ENCODE measurements at regions not wholly inside any gene's neighbourhood (a gene's known extent, or its start where the extent isn't known, plus 50 kb on each side); places are given as distances from the start of the nearest gene placed in this dataset.

GRCh38 chr13:22176968-22177520, 506.2 kb downstream of the FGF9 start:
- TF ChIP-seq CTCF (IDR thresholded peaks at IDR 0.05): no peak
- no peak for TF ChIP-seq POLR2A (IDR thresholded peaks at IDR 0.05)
- no peak for TF ChIP-seq EP300 (IDR thresholded peaks at IDR 0.05)
